DMS53 treated with DMSO at 0.1 percent for 48 hours (cell line): ENCODE measurements at regions not wholly inside any gene's neighbourhood (a gene's known extent, or its start where the extent isn't known, plus 50 kb on each side); places are given as distances from the start of the nearest gene placed in this dataset.

Source experiments
- DNase-seq: peaks from one replicate; lab custom pipeline; 2025; ENCODE audit not compliant: unreplicated experiment; lab: John Stamatoyannopoulos, UW

GRCh38 chr1:220979371-220979770 lies 100.1 kb downstream of the HLX start:
- DNase-seq = no peak

GRCh38 chr1:220982686-220983085 lies 103.4 kb downstream of the HLX start:
- no peak for DNase-seq

- no peak for DNase-seq
Observed at GRCh38 chr1:220983877-220984635, 104.8 kb downstream of the HLX start.

GRCh38 chr1:220990427-220991339 lies 111.4 kb downstream of the HLX start:
- no peak for DNase-seq

- no peak for DNase-seq
Observed at GRCh38 chr1:220991506-220991905, 112.3 kb downstream of the HLX start.

GRCh38 chr1:220991959-220992704 lies 112.9 kb downstream of the HLX start:
- DNase-seq = no peak

DNA sequence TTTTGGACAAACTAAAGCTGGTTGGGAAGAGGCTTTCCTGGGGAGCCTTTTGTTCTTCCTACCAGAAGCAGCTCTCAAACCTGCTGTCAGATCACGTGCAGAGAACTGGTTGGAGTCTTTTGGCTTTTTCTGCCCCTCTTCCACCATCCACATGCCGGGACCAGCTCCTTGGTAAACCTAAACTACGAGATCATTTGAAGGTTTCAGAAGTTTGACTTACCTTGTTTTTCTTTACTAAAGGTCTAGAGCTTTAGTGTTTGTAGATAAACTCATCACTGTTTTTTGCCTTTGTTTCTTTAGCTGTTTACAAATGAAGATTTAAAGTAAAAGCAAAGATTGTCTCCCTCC lies 113.4 kb downstream of the HLX start:
- DNase-seq = no peak

DNA sequence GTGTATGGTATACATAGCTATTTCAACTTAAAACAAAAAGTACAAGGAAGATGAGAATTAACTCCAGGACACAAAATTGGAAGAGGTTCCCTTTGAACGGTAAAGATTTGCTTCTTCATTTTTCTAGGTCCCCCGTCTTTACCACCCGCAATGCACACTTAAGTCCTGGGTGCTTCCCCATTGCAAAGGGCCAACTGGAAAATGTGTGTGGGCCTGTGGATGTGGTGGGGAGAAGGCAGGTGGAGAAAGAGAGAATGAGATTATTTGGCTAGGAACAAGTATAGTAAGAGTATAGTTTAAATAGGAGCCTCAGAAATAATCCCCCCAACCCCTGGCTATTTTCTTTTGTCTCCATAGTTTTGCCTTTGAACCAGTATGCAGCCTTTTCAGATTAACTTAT lies 115.4 kb downstream of the HLX start:
- DNase-seq = no peak

- no peak for DNase-seq
Observed at GRCh38 chr1:220997791-220998190, 118.5 kb downstream of the HLX start.

GRCh38 chr1:220999872-221000863 lies 120.9 kb downstream of the HLX start:
- no peak for DNase-seq

GRCh38 chr1:221001167-221001566 lies 121.9 kb downstream of the HLX start:
- no peak for DNase-seq

DNA sequence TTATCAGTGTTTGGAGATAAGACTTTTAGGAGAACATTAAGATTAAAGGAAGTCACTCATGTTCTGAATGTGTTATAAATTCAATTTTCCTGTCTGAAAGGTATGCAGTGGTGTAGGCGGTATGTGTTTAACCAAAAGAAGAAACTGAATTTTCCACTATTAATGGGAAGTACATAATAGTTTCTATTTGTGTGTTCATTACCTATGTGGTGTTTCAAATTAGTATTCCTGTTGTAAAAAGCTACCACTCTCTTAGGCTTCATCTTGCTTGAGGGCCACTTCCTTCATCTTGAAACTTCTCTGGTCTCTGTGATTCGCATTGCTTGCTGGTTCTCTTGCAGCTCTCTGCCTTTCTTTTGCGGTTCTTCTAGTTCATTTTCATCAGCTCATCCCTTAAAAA lies 123.4 kb downstream of the HLX start:
- no peak for DNase-seq

DNA sequence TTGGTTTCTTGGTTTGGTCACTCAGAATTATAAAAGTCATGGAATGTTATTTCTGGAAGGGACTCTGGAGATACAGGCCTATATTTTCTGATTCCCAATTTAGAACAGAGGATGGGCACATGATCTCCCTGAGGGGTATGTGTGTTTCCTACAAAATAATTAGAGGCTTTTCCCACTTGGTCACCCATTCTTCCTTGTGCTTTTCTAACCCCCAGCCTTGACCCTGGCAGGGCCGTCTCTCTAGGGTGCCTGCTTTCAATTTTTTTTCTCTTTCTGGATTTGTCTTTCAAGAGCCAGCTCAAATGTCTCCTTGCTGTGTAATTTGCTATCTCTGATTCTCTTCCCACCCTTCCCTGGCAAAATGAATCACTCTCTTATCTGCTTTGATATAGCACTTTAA lies 131.9 kb downstream of the HLX start:
- DNase-seq = no peak

DNA sequence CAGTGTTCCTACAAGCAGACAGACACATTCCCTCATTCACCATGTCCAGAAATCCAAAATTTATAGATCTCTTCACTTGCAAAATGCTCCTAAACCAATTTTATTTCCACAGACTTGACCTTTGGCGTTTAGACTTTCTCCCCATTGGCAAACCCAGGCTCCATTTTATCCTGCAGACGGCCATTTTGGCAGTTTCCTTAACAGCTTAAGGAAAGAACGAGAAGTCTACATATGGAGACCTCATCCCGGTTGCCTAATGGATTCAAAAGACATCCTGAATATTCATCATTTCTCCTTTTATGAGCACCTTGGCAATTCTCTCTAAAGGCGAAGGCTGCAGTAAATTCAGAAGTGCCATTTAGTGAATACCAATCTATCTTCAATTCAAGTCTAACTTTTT lies 132.9 kb downstream of the HLX start:
- no peak for DNase-seq

- DNase-seq = no peak
Observed at GRCh38 chr1:221013691-221014660, 134.7 kb downstream of the HLX start.

- no peak for DNase-seq
Observed at GRCh38 chr1:221015159-221015790, 136.0 kb downstream of the HLX start.

GRCh38 chr1:221016751-221017150 lies 137.5 kb downstream of the HLX start:
- DNase-seq = no peak

- no peak for DNase-seq
Observed at GRCh38 chr1:221018414-221018813, 139.2 kb downstream of the HLX start.

DNA sequence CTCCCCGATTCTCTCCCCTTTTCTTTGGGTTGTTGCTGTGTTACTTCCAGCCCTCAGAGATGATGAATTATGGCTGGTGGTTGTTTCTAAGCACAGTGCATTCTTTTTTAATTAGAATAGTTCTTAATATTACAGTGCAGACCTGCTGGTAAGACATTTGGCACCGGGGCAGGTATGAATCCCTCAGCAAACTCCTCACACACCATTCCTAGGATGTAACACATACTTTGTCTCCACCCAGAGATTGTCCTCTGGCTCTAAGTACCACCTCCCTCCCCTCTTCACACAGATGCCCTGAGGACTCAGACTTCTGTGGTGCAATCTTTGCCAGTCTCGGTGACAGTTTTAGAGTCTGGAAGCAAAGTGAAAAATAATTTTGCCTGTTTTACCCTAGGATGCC lies 143.1 kb downstream of the HLX start:
- no peak for DNase-seq
